HG03457 (cell line): ENCODE measurements at regions not wholly inside any gene's neighbourhood (a gene's known extent, or its start where the extent isn't known, plus 50 kb on each side); places are given as distances from the start of the nearest gene placed in this dataset.

Experiments
- ATAC-seq: cut with Tn5 transposase; IDR thresholded peaks from one replicate; pipeline ENCODE4 v1.9.1; 2021; ENCODE audit warnings: moderate number of reproducible peaks; ENCODE audit not compliant: unreplicated experiment

- ATAC-seq: no peak
Measured at GRCh38 chr13:61040181-61040580, 375.5 kb downstream of the PCDH20 start.

GRCh38 chr13:61039302-61039701, 376.3 kb downstream of the PCDH20 start:
- no peak for ATAC-seq

- no peak for ATAC-seq
Measured at GRCh38 chr13:61036715-61037114, 378.9 kb downstream of the PCDH20 start.

GRCh38 chr13:61030445-61030844, 385.2 kb downstream of the PCDH20 start:
- ATAC-seq: no peak

- ATAC-seq: no peak
Measured at GRCh38 chr13:61029064-61029463, 386.6 kb downstream of the PCDH20 start.

GRCh38 chr13:61024046-61024445, 391.6 kb downstream of the PCDH20 start:
- ATAC-seq: no peak

- no peak for ATAC-seq
Measured at GRCh38 chr13:61021838-61022237, 393.8 kb downstream of the PCDH20 start.

- ATAC-seq: no peak
Measured at GRCh38 chr13:61013796-61014195, 401.9 kb downstream of the PCDH20 start.

- no peak for ATAC-seq
Measured at GRCh38 chr13:61010358-61010757, 405.3 kb downstream of the PCDH20 start.

- no peak for ATAC-seq
Measured at GRCh38 chr13:61002686-61003085, 413.0 kb downstream of the PCDH20 start.

- no peak for ATAC-seq
Measured at GRCh38 chr13:60990032-60990733, 425.5 kb downstream of the PCDH20 start.

GRCh38 chr13:60986301-60986700, 429.3 kb downstream of the PCDH20 start:
- no peak for ATAC-seq

- ATAC-seq: no peak
Measured at GRCh38 chr13:60981407-60981806, 434.2 kb downstream of the PCDH20 start.

GRCh38 chr13:60976367-60976766, 439.3 kb downstream of the PCDH20 start:
- ATAC-seq: no peak

- no peak for ATAC-seq
Measured at GRCh38 chr13:60974296-60974695, 441.4 kb downstream of the PCDH20 start.

GRCh38 chr13:60973529-60973928, 442.1 kb downstream of the PCDH20 start:
- ATAC-seq: no peak

- no peak for ATAC-seq
Measured at GRCh38 chr13:60970736-60971135, 444.9 kb downstream of the PCDH20 start.

- ATAC-seq: no peak
Measured at GRCh38 chr13:60969656-60970055, 446.0 kb downstream of the PCDH20 start.

GRCh38 chr13:60959427-60959826, 456.2 kb downstream of the PCDH20 start:
- ATAC-seq: no peak

- no peak for ATAC-seq
Measured at GRCh38 chr13:60957816-60958215, 457.8 kb downstream of the PCDH20 start.

- ATAC-seq: no peak
Measured at GRCh38 chr13:60945396-60945795, 470.3 kb downstream of the PCDH20 start.

GRCh38 chr13:60944863-60945262, 470.8 kb downstream of the PCDH20 start:
- ATAC-seq: no peak

GRCh38 chr13:60944016-60944415, 471.6 kb downstream of the PCDH20 start:
- no peak for ATAC-seq
